Ectodermal cell (in vitro differentiated cells): ENCODE measurements at regions not wholly inside any gene's neighbourhood (a gene's known extent, or its start where the extent isn't known, plus 50 kb on each side); places are given as distances from the start of the nearest gene placed in this dataset.

Experiments
- H3K27ac ChIP-seq: 2 replicates; pipeline ENCODE4 v1.7.0; 2013; ENCODE audit warnings: mild to moderate bottlenecking, low read depth, low read length; ENCODE audit not compliant: insufficient read depth, poor library complexity, severe bottlenecking
- H3K27me3 ChIP-seq: 2 replicates; pipeline ENCODE4 v1.7.0; 2013; ENCODE audit warnings: mild to moderate bottlenecking, low read length; ENCODE audit not compliant: insufficient read depth, control insufficient read depth, poor library complexity, severe bottlenecking
- H3K36me3 ChIP-seq: one replicate; pipeline ENCODE4 v1.7.0; 2013; ENCODE audit warnings: low read length; ENCODE audit not compliant: control insufficient read depth, insufficient read depth
- H3K4me1 ChIP-seq: one replicate; pipeline ENCODE4 v1.7.0; 2013; ENCODE audit warnings: low read length; ENCODE audit not compliant: control insufficient read depth, insufficient read depth
- H3K4me3 ChIP-seq: 2 replicates; pipeline ENCODE4 v1.7.0; 2013; ENCODE audit warnings: low read depth, low read length, control low read depth; ENCODE audit not compliant: insufficient read depth
- H3K9me3 ChIP-seq: 2 replicates; pipeline ENCODE4 v1.7.0; 2013; ENCODE audit warnings: mild to moderate bottlenecking, low read length, moderate library complexity; ENCODE audit not compliant: control insufficient read depth
- WGBS, 2 experiments: methylation state at CpG; one replicate each; pipeline ENCODE4 v1.1.7; 2013; ENCODE audit warnings: missing lambda C conversion rate in 2 of 2; 5-methylcytosine and 5-hydroxymethylcytosine counted together

- 95% methylated on average over 13 to 14 of the region's 14 CpGs for WGBS, 2 experiments
- Histone ChIP-seq H3K4me1 (no peaks in the 10 kb centered on the region), H3K9me3 (no peaks in the 10 kb centered on the region), H3K36me3 (no peaks in the 10 kb centered on the region), H3K27me3 (no peaks in the 10 kb centered on the region), H3K4me3 (no peak overlapping the region), H3K27ac (no peak overlapping the region)
These were observed 226.7 kb upstream of the WSCD1 start for GRCh38 chr17:5843366-5844026.

- no peaks in the 10 kb centered on the region for H3K4me1 ChIP-seq
- H3K27ac ChIP-seq, result no peak overlapping the region
- no peak overlapping the region for H3K4me3 ChIP-seq
- no peaks in the 10 kb centered on the region for H3K36me3 ChIP-seq
- WGBS, 2 experiments, result 91 to 92% methylated on average over 5 of the region's 5 CpGs
- no peaks in the 10 kb centered on the region for H3K9me3 ChIP-seq
- H3K27me3 ChIP-seq, result no peaks in the 10 kb centered on the region
These were observed 224.2 kb upstream of the WSCD1 start for GRCh38 chr17:5846001-5846400.

DNA sequence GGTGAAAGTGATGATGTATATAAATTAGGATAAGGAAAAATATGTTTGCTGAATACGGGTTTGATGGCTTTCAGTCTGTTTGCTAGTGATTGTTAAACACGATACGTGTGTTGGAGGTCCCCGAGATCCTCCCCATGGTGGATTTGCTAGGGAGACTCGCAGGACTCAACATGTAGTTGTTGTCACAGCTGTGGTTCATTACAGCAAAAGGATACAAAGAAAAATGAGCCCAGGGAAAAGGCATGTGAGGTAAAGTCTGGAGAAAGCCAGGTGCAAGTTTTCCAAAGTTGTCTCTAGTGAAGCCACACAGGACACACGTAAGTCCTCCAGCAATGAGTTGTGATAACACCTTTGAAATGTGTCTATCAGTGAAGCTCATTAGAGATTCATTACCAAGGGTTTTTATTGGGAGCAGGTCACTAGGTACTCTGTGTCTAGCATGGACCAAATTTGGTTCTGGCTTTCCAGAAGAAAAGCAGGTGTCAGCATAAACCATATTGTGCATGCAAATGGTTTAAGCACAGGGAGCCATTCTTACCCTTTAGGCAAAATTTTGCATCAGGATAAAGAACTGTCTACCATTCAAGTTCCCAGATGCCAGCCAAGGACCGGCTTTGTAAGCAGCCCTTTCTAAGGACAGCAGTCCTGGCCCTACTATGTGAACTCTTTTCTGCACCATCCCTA lies 215.2 kb upstream of the WSCD1 start:
- Histone ChIP-seq H3K27ac (no peak overlapping the region), H3K9me3 (no peaks in the 10 kb centered on the region), H3K36me3 (no peaks in the 10 kb centered on the region), H3K4me3 (no peak overlapping the region), H3K27me3 (no peaks in the 10 kb centered on the region), H3K4me1 (no peaks in the 10 kb centered on the region)
- 92 to 94% methylated on average over 7 of the region's 7 CpGs for WGBS, 2 experiments

GRCh38 chr17:5861246-5861645 lies 208.9 kb upstream of the WSCD1 start:
- Histone ChIP-seq H3K36me3 (no peaks in the 10 kb centered on the region), H3K9me3 (no peaks in the 10 kb centered on the region), H3K4me3 (no peak overlapping the region), H3K27me3 (no peaks in the 10 kb centered on the region), H3K4me1 (no peaks in the 10 kb centered on the region), H3K27ac (no peak overlapping the region)
- WGBS, 2 experiments, result 93 to 96% methylated on average over 4 of the region's 4 CpGs

- Histone ChIP-seq H3K4me1 (no peaks in the 10 kb centered on the region), H3K36me3 (no peaks in the 10 kb centered on the region), H3K4me3 (no peak overlapping the region), H3K9me3 (no peaks in the 10 kb centered on the region), H3K27me3 (no peaks in the 10 kb centered on the region), H3K27ac (no peak overlapping the region)
- WGBS, 2 experiments, result 92 to 95% methylated on average over 4 of the region's 4 CpGs
These were observed 208.3 kb upstream of the WSCD1 start for GRCh38 chr17:5861854-5862253.

DNA sequence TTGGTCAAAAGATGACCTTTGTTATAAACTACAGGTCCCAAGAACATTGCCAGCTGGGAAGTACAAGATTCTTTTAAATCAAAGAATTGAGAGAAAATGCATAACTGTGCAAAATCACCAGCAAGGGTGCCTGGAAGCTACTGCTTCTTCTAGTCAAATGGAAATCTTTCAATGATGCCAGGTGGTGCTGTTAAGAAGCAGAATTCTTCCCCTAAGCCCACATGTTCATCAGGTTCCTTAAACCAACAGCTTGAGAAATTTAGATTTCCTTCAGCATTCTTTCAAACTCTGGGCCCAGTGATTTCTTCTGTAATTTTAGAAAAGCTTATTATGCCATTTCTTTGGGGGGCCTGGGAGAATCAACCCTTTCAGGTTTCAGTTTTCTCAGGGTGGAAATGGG lies 207.8 kb upstream of the WSCD1 start:
- H3K27me3 ChIP-seq, result no peaks in the 10 kb centered on the region
- no peaks in the 10 kb centered on the region for H3K9me3 ChIP-seq
- no peaks in the 10 kb centered on the region for H3K36me3 ChIP-seq
- no peaks in the 10 kb centered on the region for H3K4me1 ChIP-seq
- no peak overlapping the region for H3K27ac ChIP-seq
- H3K4me3 ChIP-seq, result no peak overlapping the region

DNA sequence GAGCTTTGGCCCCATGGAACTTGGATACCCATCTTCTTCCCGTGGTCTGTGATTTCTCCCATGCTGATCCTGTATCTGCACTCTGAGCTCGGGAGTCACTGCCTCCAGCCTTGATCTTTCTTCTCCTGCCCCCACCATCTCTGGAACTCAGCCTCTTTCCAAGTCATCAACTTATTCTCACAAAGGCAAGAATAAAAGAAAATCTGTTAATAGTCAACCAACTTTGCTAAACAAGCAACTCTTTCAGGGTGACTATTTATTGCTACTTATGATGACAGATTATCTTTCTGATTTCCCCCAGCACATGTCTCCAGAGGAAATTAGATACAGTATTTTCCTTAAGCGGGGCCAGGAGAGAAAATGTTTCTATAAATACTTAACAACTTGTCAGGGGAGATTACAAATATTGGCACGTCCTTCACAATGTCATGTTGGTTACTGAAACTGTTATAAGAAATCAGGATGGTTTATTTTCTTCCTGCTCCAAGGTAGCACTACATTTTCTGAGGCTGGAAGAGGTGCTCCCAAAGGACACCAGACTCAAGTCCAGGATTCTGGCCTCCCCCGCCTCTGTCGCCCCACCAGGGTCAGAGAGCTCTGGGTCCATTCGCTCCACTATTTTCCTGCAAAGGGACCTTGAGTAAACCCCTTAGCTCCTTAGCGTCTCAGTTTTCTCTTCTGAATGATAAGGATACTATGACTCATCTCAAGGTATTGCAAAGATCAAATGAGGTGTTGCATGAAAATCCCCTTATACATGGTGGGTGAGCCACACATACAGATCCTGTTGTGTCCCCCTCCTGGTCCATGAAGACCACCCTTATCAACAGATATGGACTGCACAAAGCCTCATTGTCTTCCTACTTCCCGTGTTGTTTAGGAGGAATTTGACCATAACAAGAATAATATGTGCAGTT lies 205.2 kb upstream of the WSCD1 start:
- no peak overlapping the region for H3K27ac ChIP-seq

DNA sequence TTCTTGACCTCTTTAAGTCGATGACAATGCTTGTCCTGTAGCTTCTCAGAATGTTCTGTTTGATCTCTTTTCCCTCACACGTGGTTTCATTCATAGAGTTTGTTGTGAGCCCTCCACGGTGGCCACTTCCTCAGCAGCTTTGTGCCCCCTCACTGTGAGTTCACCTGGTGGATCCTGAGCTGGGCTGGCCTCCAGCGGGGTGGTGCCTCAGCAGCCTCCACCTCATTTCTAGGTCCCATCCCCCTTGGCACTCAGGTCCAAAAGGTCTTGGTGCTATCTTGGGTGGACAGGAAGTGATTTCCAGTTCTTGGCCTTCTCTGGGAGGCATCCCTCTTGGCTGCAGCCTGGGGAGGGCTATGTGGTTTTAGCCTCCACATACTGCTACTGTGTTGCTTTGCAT lies 203.2 kb upstream of the WSCD1 start:
- Histone ChIP-seq H3K27me3 (no peaks in the 10 kb centered on the region), H3K4me3 (no peak overlapping the region), H3K4me1 (no peaks in the 10 kb centered on the region), H3K27ac (no peak overlapping the region), H3K9me3 (no peaks in the 10 kb centered on the region), H3K36me3 (no peaks in the 10 kb centered on the region)
- WGBS, 2 experiments, result 54 to 62% methylated on average over 4 of the region's 4 CpGs

More for the DNA sequence above, 205.2 kb upstream of the WSCD1 start:
- no peaks in the 10 kb centered on the region for H3K36me3 ChIP-seq
- H3K27me3 ChIP-seq, result no peaks in the 10 kb centered on the region
- no peaks in the 10 kb centered on the region for H3K9me3 ChIP-seq
- no peak overlapping the region for H3K4me3 ChIP-seq
- H3K4me1 ChIP-seq, result no peaks in the 10 kb centered on the region
- 91 to 93% methylated on average over 9 of the region's 9 CpGs for WGBS, 2 experiments

- H3K9me3 ChIP-seq, result no peaks in the 10 kb centered on the region
- no peaks in the 10 kb centered on the region for H3K4me1 ChIP-seq
- no peak overlapping the region for H3K4me3 ChIP-seq
- no peaks in the 10 kb centered on the region for H3K27me3 ChIP-seq
- no peaks in the 10 kb centered on the region for H3K36me3 ChIP-seq
- H3K27ac ChIP-seq, result no peak overlapping the region
- WGBS, 2 experiments, result 91 to 92% methylated on average over 12 of the region's 12 CpGs
These were observed 201.0 kb upstream of the WSCD1 start for GRCh38 chr17:5869041-5869745.
